ENCODE measurements at regions not wholly inside any gene's neighbourhood (a gene's known extent, or its start where the extent isn't known, plus 50 kb on each side); places are given as distances from the start of the nearest gene placed in this dataset.

DNA sequence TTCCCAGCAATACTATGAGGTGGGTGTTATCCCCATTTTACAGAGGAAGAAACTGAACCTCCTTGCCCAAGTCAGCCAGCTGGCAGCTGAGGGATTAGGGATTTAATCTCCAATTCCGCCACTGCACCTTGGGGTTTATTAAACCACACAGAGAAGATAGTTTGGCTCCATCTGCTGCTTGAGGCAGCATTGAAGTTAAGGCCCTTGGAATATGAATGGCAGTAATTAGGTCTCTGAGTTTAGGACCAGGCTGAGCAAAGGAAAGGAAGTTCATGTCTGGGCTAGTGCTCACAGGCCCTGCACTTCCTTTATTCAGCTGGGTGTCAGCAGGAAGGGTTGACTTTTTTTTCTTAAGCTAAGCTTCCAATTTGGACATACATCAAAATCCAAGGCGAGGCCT lies 86.9 kb upstream of the GDNF start:
- ChIA-PET POLR2A (ENCODE audit: low non-redundant PET) (no interaction called here), CTCF (no interaction called here)
- Histone ChIP-seq H3K4me1 (ENCODE audit: insufficient read depth, low read length, poor library complexity, severe bottlenecking) (no peaks in the 10 kb centered on the region), H3K36me3 (ENCODE audit: insufficient read depth, low read length, poor library complexity, severe bottlenecking) (no peaks in the 10 kb centered on the region), H3K27ac (ENCODE audit: low read depth, low read length, poor library complexity, severe bottlenecking) (no peak overlapping the region), H3K9me3 (ENCODE audit: low read depth, low read length, poor library complexity, severe bottlenecking) (no peaks in the 10 kb centered on the region), H3K4me3 (ENCODE audit: low read depth, low read length, poor library complexity, severe bottlenecking) (no peak overlapping the region), H3K27me3 (replicated peaks; ENCODE audit: insufficient read depth, low read depth, low read length, poor library complexity) (no peaks in the 10 kb centered on the region)
- DNase-seq (ENCODE audit: low spot score) = peak; percentile 6
- BruUV-seq (replicated peaks) = no TSS peak
- TF ChIP-seq EZH2 (IDR thresholded peaks at IDR 0.05; ENCODE audit: borderline replicate concordance, low read depth, low read length, poor library complexity, severe bottlenecking) = no peak
- TF ChIP-seq, protein P1, sequence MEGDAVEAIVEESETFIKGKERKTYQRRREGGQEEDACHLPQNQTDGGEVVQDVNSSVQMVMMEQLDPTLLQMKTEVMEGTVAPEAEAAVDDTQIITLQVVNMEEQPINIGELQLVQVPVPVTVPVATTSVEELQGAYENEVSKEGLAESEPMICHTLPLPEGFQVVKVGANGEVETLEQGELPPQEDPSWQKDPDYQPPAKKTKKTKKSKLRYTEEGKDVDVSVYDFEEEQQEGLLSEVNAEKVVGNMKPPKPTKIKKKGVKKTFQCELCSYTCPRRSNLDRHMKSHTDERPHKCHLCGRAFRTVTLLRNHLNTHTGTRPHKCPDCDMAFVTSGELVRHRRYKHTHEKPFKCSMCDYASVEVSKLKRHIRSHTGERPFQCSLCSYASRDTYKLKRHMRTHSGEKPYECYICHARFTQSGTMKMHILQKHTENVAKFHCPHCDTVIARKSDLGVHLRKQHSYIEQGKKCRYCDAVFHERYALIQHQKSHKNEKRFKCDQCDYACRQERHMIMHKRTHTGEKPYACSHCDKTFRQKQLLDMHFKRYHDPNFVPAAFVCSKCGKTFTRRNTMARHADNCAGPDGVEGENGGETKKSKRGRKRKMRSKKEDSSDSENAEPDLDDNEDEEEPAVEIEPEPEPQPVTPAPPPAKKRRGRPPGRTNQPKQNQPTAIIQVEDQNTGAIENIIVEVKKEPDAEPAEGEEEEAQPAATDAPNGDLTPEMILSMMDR (conservative IDR thresholded peaks at IDR 0.05; ENCODE audit: low read depth, low read length) = peak; percentile 27; the same call in 1 of the 2 replicates
- intact Hi-C loops (cut with micrococcal nuclease; ENCODE audit: unreplicated experiment) = no loop called here

DNA sequence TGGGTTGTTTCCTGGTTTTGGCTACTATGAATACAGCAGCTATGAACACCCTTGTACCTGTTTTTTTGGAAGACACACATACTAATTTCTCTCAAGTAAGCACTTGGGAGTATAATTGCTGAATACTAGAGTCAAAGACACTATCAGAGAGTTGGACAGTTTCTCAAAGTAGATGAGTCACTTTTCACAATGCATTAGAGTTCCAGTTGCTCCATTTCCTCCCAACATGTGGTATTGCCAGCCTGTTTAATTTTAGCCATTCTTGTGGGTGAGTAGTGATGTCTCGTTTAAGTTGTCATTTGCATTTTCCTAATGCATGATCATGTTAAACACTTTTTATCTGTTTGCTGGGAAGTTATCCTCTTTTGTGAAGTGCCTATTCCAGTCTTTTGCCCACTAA lies 81.6 kb upstream of the GDNF start:
- H3K4me3 ChIP-seq (ENCODE audit: low read depth, low read length, poor library complexity, severe bottlenecking) = no peak overlapping the region
- peak; percentile 12 for DNase-seq (ENCODE audit: low spot score)
- ChIA-PET POLR2A (ENCODE audit: low non-redundant PET) (no interaction called here), CTCF (no interaction called here)
- H3K9me3 ChIP-seq (ENCODE audit: low read depth, low read length, poor library complexity, severe bottlenecking) = no peaks in the 10 kb centered on the region
- H3K27ac ChIP-seq (ENCODE audit: low read depth, low read length, poor library complexity, severe bottlenecking) = no peak overlapping the region
- intact Hi-C loops (cut with micrococcal nuclease; ENCODE audit: unreplicated experiment) = no loop called here
- H3K4me1 ChIP-seq (ENCODE audit: insufficient read depth, low read length, poor library complexity, severe bottlenecking) = no peaks in the 10 kb centered on the region
- BruUV-seq (replicated peaks) = no TSS peak
- H3K27me3 ChIP-seq (replicated peaks; ENCODE audit: insufficient read depth, low read depth, low read length, poor library complexity) = no peaks in the 10 kb centered on the region
- no peak for TF ChIP-seq EZH2 (IDR thresholded peaks at IDR 0.05; ENCODE audit: borderline replicate concordance, low read depth, low read length, poor library complexity, severe bottlenecking)
- TF ChIP-seq, protein P1 (conservative IDR thresholded peaks at IDR 0.05; ENCODE audit: low read depth, low read length) = no peak
- H3K36me3 ChIP-seq (ENCODE audit: insufficient read depth, low read length, poor library complexity, severe bottlenecking) = no peaks in the 10 kb centered on the region

DNA sequence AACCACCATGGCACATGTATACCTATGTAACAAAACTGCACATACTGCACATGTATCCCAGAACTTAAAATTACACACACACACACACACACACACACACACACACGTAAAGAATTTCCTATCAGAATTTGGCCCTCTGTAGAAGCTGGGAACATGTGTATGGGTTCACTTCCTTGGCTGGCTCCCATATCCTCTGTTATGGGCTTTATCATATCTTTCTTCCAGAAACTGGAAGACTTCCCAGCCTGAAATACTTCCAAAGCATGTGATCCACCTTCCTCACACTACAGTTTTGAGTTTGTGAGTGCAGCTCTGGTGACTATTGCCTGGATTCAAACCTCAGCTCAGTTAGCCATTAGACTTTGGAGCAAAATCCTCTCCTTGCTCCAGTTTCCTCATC lies 78.6 kb upstream of the GDNF start:
- ChIA-PET CTCF (no interaction called here), POLR2A (ENCODE audit: low non-redundant PET) (no interaction called here)
- no TSS peak for BruUV-seq (replicated peaks)
- TF ChIP-seq, protein P1 (conservative IDR thresholded peaks at IDR 0.05; ENCODE audit: low read depth, low read length) = no peak
- TF ChIP-seq EZH2 (IDR thresholded peaks at IDR 0.05; ENCODE audit: borderline replicate concordance, low read depth, low read length, poor library complexity, severe bottlenecking) = no peak
- no peaks in the 10 kb centered on the region for H3K36me3 ChIP-seq (ENCODE audit: insufficient read depth, low read length, poor library complexity, severe bottlenecking)
- no peaks in the 10 kb centered on the region for H3K4me1 ChIP-seq (ENCODE audit: insufficient read depth, low read length, poor library complexity, severe bottlenecking)
- intact Hi-C loops (cut with micrococcal nuclease; ENCODE audit: unreplicated experiment) = no loop called here
- H3K27me3 ChIP-seq (replicated peaks; ENCODE audit: insufficient read depth, low read depth, low read length, poor library complexity) = no peaks in the 10 kb centered on the region
- no peak overlapping the region for H3K27ac ChIP-seq (ENCODE audit: low read depth, low read length, poor library complexity, severe bottlenecking)
- no peak for DNase-seq (ENCODE audit: low spot score)
- no peaks in the 10 kb centered on the region for H3K9me3 ChIP-seq (ENCODE audit: low read depth, low read length, poor library complexity, severe bottlenecking)
- no peak overlapping the region for H3K4me3 ChIP-seq (ENCODE audit: low read depth, low read length, poor library complexity, severe bottlenecking)
